ENCODE measurements at regions not wholly inside any gene's neighbourhood (a gene's known extent, or its start where the extent isn't known, plus 50 kb on each side); places are given as distances from the start of the nearest gene placed in this dataset.
A peak's percentile ranks its signal among the peaks of the same experiment; 100 is the strongest.
"Not testable (repeated sequence)": the region's sequence is repeated elsewhere in the genome, so short reads cannot be mapped to it uniquely, and the experiment has no call there.

DNA sequence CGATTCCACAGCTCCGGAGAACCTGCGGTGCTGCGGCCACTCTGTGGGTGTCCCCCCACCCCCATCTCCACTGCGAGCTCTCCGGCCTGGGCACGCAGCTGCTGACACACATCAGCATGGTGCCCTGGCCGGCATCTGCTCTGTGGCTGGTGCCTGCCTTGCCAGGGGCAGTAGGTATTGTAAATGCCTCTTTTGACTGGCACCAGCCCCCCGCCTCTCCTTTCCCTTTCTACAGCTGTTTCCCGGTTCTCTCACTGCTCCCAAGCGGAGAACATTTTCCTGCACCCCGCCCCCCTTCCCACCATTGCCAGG is 357.1 kb upstream of the ZNF32 start:
- H3K4me3 ChIP-seq: no peak overlapping the region
- 0 out of 22 replicates have a peak, but pooled peaks cover 0 to 3% (median 0%) of the 10 kb centered on the region in 11 experiments for H3K9me3 ChIP-seq (replicated peaks in 1 of 11)
- H4K20me1 ChIP-seq: no peaks in the 10 kb centered on the region

GRCh38 chr10:44004913-44005787 is 356.5 kb upstream of the ZNF32 start:
- peak overlapping the region in 3 of 11 experiments; percentile 43 to 50 (median 44); a peak in 5 of 22 replicates for H3K4me2 ChIP-seq
- no peaks in the 10 kb centered on the region for H3K36me3 ChIP-seq
- H3K27me3 ChIP-seq: no peaks in the 10 kb centered on the region
- no peaks in the 10 kb centered on the region for H4K20me1 ChIP-seq
- no peak overlapping the region for H3K4me3 ChIP-seq
- H3K27ac ChIP-seq: no peak overlapping the region
- H3K4me1 ChIP-seq: peaks cover 10 to 42% (median 18%) of the 10 kb centered on the region in 10 experiments
- no peak overlapping the region for H3K9ac ChIP-seq
- no peak for TF ChIP-seq Cebpa-rat (IDR thresholded peaks at IDR 0.05)
- H3K9me3 ChIP-seq (replicated peaks in 1 of 11): 0 out of 22 replicates have a peak, but pooled peaks cover 0 to 3% (median 0%) of the 10 kb centered on the region in 11 experiments

More for the DNA sequence above, 357.1 kb upstream of the ZNF32 start:
- H3K27me3 ChIP-seq: no peaks in the 10 kb centered on the region
- no peak for TF ChIP-seq Cebpa-rat (IDR thresholded peaks at IDR 0.05)
- peak overlapping the region in 2 of 11 experiments; percentile 44 to 50; a peak in 2 of 22 replicates for H3K4me2 ChIP-seq
- no peak overlapping the region for H3K9ac ChIP-seq
- H3K4me1 ChIP-seq: peaks cover 13 to 43% (median 23%) of the 10 kb centered on the region in 10 experiments
- no peak overlapping the region for H3K27ac ChIP-seq
- H3K36me3 ChIP-seq: no peaks in the 10 kb centered on the region

DNA sequence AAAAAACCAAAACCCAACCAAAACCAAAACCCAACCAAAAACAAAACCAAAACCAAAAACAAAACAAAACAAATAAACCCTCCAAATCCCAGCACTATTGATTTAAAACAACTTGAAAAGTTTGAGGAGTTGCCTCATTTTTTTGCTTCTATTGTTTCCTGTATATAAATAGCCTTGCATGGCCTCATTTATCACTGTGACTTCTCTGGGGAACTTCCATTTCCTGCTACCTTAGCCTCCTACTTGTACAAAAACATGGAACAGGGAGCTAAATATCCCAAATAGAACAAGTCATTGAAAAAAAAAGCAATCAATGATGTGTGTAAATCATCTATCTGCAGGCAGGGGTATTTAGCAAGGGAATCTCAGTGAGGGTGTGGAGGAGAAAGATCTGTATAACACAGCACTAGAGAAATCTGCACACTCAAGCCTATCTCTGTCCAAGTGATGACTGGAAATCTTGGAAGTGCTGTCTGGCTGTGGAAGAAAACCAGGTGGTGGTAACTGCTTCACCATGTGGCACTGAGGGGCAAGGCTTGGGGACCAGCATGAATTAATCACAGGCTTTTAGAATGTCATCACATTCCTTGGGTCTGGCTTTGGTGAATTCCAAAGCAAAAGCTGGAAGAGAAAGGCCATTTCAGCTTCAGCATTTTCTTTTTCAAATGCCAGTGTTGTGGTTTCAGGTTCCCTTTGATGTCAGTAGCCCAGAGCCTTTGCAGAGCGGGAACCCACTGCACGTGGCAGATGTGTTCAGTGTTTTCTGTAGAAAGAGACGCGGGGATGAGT is 349.5 kb upstream of the ZNF32 start:
- no peaks in the 10 kb centered on the region for H4K20me1 ChIP-seq
- H3K27ac ChIP-seq: no peak overlapping the region
- peak overlapping the region; percentile 42 to 75 (median 58) for H3K4me2 ChIP-seq
- H3K9me3 ChIP-seq (replicated peaks in 1 of 11): peaks cover 0 to 10% (median under 1%) of the 10 kb centered on the region in 11 experiments; a peak in 15 of 22 replicates
- peaks cover 19 to 27% (median 26%) of the 10 kb centered on the region in 10 experiments for H3K4me1 ChIP-seq
- no peaks in the 10 kb centered on the region for H3K27me3 ChIP-seq
- no peak for TF ChIP-seq Cebpa-rat (IDR thresholded peaks at IDR 0.05)
- no peaks in the 10 kb centered on the region for H3K36me3 ChIP-seq
- H3K4me3 ChIP-seq: no peak overlapping the region
- no peak overlapping the region for H3K9ac ChIP-seq

GRCh38 chr10:43997330-43997729 is 348.6 kb upstream of the ZNF32 start:
- Histone ChIP-seq H3K9me3 (replicated peaks in 1 of 11) (peaks cover 5 to 18% (median 10%) of the 10 kb centered on the region in 11 experiments), H3K36me3 (no peaks in the 10 kb centered on the region), H3K27ac (0 out of 22 replicates have a peak overlapping the region, but pooled peaks of 1 of the 11 experiments have one; percentile 21), H3K4me2 (peak overlapping the region; percentile 39 to 75 (median 58)), H4K20me1 (no peaks in the 10 kb centered on the region), H3K27me3 (no peaks in the 10 kb centered on the region), H3K9ac (no peak overlapping the region), H3K4me3 (no peak overlapping the region), H3K4me1 (peaks cover 19 to 27% (median 26%) of the 10 kb centered on the region in 10 experiments)
- TF ChIP-seq Cebpa-rat (IDR thresholded peaks at IDR 0.05): no peak

GRCh38 chr10:43994539-43994938 is 345.9 kb upstream of the ZNF32 start:
- Histone ChIP-seq H3K27me3 (no peaks in the 10 kb centered on the region), H3K4me2 (no peak overlapping the region), H3K4me1 (peaks cover 19 to 26% (median 24%) of the 10 kb centered on the region in 10 experiments), H3K9ac (no peak overlapping the region), H3K9me3 (replicated peaks in 1 of 11) (peaks cover 5 to 28% (median 15%) of the 10 kb centered on the region in 11 experiments), H3K4me3 (no peak overlapping the region), H3K27ac (no peak overlapping the region), H3K36me3 (no peaks in the 10 kb centered on the region), H4K20me1 (no peaks in the 10 kb centered on the region)
- no peak for TF ChIP-seq Cebpa-rat (IDR thresholded peaks at IDR 0.05)

- not testable (repeated sequence) for H3K9ac ChIP-seq, H3K36me3 ChIP-seq, H3K4me2 ChIP-seq, H4K20me1 ChIP-seq, H3K4me3 ChIP-seq, H3K27ac ChIP-seq, H3K4me1 ChIP-seq, H3K27me3 ChIP-seq
- H3K9me3 ChIP-seq (replicated peaks in 1 of 11): peaks cover 5 to 28% (median 15%) of the 10 kb centered on the region in 11 experiments
These were observed 344.1 kb upstream of the ZNF32 start for GRCh38 chr10:43992816-43993215.

- peaks cover 0 to 16% (median 0%) of the 10 kb centered on the region in 10 experiments; a peak in 6 of 20 replicates for H3K4me1 ChIP-seq
- H3K36me3 ChIP-seq: no peaks in the 10 kb centered on the region
- H3K4me2 ChIP-seq: no peak overlapping the region
- H4K20me1 ChIP-seq: no peaks in the 10 kb centered on the region
- H3K9ac ChIP-seq: no peak overlapping the region
- H3K27ac ChIP-seq: no peak overlapping the region
- H3K4me3 ChIP-seq: no peak overlapping the region
- H3K27me3 ChIP-seq: no peaks in the 10 kb centered on the region
- no peak for TF ChIP-seq Cebpa-rat (IDR thresholded peaks at IDR 0.05)
- H3K9me3 ChIP-seq (replicated peaks in 1 of 11): peaks cover 0 to 7% (median 0%) of the 10 kb centered on the region in 11 experiments; a peak in 2 of 22 replicates
These were observed 337.7 kb upstream of the ZNF32 start for GRCh38 chr10:43986374-43986773.

DNA sequence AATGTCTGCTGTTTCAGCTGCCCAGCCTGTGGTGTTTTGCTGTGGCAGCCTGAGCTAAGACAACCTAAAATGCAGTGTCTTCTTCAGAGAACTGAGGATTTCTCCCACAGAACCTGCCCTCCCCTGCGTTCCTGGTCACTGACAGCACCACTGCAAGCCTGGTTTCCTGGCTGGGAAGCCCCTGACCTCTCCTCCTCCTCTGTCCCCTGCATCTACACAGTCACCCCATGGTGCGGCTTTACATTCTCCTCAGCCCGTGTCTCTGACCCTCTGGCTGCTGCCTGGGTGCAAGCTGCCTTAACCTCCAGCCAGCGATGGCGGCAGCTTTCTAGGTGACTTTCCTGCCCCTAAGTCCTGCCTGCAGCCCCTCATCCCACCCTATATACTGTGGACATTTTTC is 337.3 kb upstream of the ZNF32 start:
- Histone ChIP-seq H3K36me3 (no peaks in the 10 kb centered on the region), H3K27ac (no peak overlapping the region), H3K9me3 (replicated peaks in 1 of 11) (0 out of 22 replicates have a peak, but pooled peaks cover 0 to 2% (median 0%) of the 10 kb centered on the region in 11 experiments), H3K4me3 (no peak overlapping the region), H3K4me1 (peaks cover 0 to 20% (median 0%) of the 10 kb centered on the region in 10 experiments; a peak in 7 of 20 replicates), H3K9ac (no peak overlapping the region), H4K20me1 (no peaks in the 10 kb centered on the region), H3K27me3 (no peaks in the 10 kb centered on the region), H3K4me2 (no peak overlapping the region)
- no peak for TF ChIP-seq Cebpa-rat (IDR thresholded peaks at IDR 0.05)

GRCh38 chr10:43983856-43984271 is 335.2 kb upstream of the ZNF32 start:
- Histone ChIP-seq H3K9me3 (replicated peaks in 1 of 11) (no peaks in the 10 kb centered on the region), H3K4me3 (no peak overlapping the region), H3K36me3 (no peaks in the 10 kb centered on the region), H3K27ac (no peak overlapping the region), H3K27me3 (no peaks in the 10 kb centered on the region), H3K4me2 (no peak overlapping the region), H3K9ac (no peak overlapping the region), H3K4me1 (peaks cover 0 to 40% (median 8%) of the 10 kb centered on the region in 10 experiments; a peak in 14 of 20 replicates), H4K20me1 (no peaks in the 10 kb centered on the region)
- no peak for TF ChIP-seq Cebpa-rat (IDR thresholded peaks at IDR 0.05)

All from BLaER1 treated with 17β-estradiol and CSF1 and Interleukin-3, amounts not matched to agents 10 nM and 100 nM (cell line).